Left lobe of liver (tissue), 2 donors: ENCODE measurements at regions not wholly inside any gene's neighbourhood (a gene's known extent, or its start where the extent isn't known, plus 50 kb on each side); places are given as distances from the start of the nearest gene placed in this dataset.
"Not testable (repeated sequence)": the region's sequence is repeated elsewhere in the genome, so short reads cannot be mapped to it uniquely, and the experiment has no call there.

Experiments used
- ATAC-seq: fragments of 200-7000 bp; cut with Tn5 transposase; one replicate; pipeline ENCODE4 v1.9.1; 2020; ENCODE audit warnings: mild to moderate bottlenecking, moderate library complexity
- DNase-seq: peaks from one replicate; pipeline ENCODE4 v3.0.0-alpha.2; 2020; ENCODE audit warnings: low spot score
- donor health status: DM: no; HTN: no; CAD: no; lungs with moderate emphysema.
- donor health status: DM: no; HTN: yes; CAD: no.

DNA sequence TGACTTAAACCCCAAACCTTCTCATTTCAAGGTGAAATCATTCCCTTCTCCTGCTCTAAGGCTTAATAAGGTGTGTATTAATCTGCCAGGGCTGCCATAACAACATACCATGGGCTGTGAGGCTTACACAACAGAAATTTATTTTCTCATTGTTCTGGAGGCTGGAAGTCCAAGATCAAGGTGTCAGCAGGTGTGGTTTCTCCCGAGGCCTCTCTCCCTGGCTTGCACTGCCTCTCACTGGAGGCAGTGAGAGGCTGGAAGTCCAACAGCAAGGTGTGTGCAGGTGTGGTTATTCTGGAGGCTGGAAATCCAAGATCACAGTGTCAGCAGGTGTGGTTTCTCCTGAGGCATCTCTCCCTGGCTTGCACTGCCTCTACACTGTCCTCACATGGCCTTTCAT lies 280.3 kb upstream of the TUT7 start:
- no peak for DNase-seq
- no peak for ATAC-seq

DNA sequence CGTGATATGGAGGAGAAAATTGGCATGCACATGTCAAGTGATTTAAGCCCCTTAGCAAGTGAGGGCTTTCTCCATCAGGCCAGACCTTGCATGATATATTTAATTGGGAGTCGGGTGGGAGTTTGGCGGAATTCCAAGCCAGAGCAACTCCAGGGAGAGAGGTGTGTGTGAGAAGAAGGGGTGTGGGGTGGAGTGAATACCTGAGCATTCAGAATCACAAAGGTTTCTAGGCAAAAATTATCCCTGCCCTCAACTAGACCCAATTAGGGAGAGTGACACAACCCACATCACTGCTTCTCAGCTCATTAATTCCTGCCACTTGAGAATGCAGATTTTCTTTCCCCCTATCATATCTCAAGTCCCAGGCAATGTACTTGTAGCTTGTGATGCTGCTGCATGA lies 279.7 kb upstream of the TUT7 start:
- ATAC-seq (no peak), DNase-seq (no peak)

DNA sequence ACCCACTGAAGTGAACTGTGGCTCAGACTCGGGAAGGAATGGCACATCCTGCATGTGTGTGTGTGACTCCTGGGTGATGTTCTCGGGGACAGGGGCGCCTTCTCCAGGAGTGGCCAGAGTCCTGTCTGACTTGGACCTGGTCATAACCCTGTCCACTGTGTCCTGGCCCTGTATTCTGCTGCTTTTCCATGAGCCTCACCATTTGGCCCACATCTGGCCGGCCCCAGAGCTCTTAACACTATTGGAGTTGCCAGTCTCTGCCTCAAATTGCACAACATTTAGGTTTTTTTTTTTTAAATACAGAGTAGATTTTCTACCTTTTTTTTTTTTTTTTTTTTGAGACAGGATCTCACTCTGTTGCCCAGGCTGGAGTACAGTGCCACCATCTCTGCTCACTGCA lies 278.3 kb upstream of the TUT7 start:
- no peak for ATAC-seq

DNA sequence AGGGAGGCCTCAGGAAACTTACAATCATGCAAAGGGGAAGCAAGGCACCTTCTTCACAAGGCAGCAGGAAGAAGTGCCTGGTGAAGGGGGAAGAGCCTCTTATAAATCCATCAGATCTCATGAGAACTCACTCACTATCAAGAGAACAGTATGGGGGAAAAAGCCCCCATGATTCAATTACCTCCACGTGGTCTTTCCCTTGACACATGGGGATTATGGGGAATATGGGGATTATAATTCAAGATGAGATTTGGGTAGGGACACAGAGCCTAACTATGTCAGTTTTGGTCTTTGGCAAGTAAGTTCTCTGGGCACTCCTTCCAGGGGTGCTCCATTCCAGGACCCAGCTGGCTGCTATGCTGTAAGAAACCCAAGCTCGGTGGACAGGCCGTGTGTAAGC lies 275.3 kb upstream of the TUT7 start:
- DNase-seq (no peak), ATAC-seq (no peak)

More for the DNA sequence above, 278.3 kb upstream of the TUT7 start:
- no peak for DNase-seq

DNA sequence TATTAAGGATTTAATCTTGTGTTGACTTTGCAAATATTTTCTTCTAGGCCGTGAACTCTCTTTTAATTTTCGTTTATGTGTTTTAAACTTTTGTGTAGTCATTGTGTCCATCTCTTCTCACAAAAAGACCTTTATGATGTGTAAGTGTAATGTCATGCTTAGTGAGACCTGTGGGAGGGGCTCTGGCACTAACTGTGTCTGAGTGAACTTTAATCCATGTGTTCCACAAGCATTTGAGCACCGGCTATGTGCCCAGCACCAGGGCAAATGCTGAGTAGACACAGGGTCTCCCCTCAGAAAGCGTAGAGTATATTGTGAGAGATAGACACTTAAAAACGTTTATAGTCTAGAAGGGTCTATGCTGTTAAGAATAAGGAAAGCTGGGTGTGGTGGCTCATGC lies 272.6 kb upstream of the TUT7 start:
- ATAC-seq: peak; percentile 79
- DNase-seq: no peak

DNA sequence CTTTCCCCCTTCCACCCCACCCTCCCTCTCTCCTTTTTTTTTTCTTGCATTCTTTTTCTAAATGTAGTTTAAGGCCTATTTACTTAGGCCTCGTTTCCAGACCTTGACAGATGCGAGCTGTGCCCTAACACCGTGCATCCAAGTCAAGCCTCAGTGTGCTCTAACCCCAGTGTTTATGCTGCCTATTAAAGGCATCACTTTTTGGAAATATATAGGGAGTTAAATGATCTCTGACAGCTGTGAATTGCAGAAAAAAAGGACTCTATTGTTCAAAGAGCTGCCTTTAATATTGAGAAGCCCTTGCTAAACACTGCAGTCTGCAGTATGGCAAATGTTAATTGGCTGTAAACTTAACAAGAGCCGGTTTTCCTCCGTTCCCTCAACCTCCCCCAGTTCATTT lies 270.4 kb upstream of the TUT7 start:
- DNase-seq (no peak), ATAC-seq (no peak)

DNA sequence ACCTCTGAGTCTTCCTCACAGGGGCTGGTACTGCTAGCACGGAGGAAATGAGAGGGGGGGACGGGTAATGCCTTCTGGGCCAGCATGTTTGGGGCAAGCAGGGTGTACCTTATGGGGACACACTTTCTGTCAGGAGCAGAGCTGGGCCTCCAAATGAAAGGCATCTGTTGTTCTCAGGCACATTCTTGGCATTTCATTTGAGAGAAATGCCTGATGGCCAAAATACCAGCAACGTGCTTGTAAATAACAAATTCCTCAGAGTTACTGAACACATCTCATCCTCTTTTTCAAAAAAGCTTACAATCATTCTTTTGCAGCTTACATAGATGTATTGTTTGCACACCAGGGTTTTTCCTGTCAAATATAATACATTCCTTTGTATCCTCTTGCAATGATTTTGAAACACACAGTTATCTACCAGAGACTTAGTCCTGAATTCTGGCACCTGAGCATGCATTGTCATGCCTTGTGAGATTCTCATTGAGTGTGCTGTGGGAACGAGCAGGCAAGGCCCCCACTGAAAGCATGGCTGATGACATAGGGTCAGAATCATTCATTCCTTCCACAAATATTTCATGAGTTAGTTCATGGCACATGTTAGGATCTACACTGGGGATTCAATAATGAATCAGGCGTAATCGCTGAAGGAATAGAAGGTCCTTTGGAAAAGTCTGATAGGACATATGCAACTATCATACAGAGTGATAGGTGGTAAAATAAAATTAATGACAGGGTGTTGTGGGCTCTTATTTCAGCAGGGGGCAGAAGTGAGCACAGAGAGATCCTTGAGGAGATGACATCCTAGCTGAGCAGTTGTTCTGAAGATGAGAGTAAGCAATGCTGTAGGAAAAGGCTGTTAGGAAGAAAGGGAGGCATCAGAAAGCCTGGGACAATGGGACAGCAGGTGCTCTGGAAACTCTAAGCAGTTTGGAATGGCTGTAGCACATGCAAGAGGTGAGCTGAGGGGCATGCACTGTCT lies 260.9 kb upstream of the TUT7 start:
- DNase-seq: no peak
- peak; percentile 47 for ATAC-seq

DNA sequence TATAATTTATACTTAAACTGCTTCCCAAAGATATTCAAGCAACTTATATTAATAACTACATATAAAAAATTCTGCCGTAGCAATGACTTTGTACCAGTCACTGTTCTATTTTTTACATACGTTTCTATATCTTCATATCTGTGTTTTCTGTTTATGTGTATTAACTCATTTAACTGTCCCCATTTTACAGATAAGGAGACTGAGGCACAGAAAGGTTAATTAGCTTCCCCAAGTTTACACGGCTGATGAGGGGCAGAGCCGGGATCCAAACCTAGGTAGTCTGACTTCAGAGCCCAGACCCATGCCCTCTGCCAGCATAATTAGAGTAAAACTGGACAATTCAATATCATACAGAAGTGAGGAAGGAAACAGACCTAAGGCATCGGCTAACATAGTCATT lies 259.7 kb upstream of the TUT7 start:
- ATAC-seq: no peak

DNA sequence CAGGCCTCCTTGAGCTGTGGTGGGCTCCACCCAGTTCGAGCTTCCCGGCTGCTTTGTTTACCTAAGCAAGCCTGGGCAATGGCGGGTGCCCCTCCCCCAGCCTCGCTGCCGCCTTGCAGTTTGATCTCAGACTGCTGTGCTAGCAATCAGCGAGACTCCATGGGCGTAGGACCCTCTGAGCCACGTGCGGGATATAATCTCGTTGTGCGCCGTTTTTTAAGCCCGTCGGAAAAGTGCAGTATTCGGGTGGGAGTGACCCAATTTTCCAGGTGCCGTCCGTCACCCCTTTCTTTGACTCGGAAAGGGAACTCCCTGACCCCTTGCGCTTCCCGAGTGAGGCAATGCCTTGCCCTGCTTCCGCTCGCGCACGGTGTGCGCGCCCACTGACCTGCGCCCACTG lies 257.3 kb upstream of the TUT7 start:
- not testable (repeated sequence) for DNase-seq, ATAC-seq

More for the DNA sequence above, 259.7 kb upstream of the TUT7 start:
- no peak for DNase-seq

DNA sequence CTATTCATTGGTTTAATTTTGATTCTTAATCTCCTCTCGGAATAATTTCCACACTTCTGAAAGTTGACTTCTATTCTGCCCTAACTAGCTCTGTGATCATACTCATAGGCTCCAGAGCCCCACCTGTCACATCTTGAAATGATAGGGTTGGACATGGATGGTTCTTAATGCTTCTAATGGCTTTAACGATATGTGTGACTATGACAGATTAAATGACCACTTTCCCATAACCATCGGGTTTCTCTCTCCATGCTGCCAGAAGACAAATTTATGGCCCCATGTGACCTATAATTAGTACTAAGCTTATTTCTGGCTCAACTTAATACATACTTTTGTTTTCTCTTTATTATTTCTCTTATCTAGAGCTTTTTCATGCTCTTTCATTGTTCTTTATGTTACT lies 251.1 kb upstream of the TUT7 start:
- ATAC-seq: no peak
- DNase-seq: no peak

DNA sequence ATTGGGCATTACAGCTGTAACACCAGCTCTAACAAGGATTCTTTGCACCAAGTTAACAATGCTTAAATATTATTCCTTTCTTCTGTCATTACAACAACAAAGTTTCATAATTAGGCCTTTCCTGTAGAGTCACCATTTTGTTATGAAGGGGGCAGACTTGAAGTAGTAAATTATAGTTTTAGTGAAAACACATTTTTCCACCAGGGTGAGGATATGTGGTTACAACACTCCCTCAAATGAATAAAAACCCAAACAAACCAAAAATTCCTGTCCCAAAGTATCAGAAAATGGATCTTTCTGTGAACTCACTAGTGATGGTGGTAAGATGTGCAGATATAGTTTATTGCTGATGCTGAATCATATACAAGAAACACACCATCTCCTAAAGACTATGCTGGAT lies 250.5 kb upstream of the TUT7 start:
- no peak for DNase-seq
- ATAC-seq: no peak

DNA sequence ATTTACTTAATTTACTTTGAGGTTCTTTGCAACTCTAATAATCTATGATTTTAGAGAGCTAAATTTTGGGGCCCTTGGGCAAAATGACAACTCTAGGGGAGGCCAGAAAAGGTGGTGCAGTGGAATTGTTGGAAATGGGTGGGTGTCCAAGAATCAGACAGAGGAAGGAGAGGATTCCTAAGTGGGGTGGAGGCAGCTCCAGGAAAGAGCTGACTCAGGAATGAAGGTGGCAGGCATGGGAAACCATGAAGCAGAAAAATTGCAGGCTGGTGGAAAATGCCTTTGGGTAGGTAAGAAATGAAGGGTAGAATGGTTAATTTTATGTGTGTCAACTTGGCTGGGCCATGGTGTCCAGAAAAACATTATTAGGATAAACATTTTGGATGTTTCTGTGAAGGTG lies 248.5 kb upstream of the TUT7 start:
- no peak for DNase-seq
- no peak for ATAC-seq

DNA sequence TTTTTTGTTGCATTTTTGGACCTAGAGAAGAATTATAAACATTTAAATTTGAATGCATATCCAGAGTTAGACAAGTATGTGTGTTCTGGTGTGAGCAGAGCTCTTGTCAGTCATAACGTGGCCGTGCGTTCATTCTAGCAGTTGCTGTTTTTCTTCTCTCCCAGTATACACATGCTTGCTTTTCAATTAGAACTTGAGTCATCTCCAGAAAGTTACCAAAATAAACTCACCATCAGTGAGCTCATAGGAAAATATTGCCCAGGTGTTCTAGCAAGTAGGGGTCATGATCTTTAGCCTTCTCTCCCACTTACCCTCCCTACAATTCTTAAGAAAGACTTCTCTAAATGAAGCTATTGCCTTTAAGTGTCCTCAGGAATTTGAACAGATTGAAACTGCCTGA lies 247.5 kb upstream of the TUT7 start:
- ATAC-seq: no peak
- no peak for DNase-seq

DNA sequence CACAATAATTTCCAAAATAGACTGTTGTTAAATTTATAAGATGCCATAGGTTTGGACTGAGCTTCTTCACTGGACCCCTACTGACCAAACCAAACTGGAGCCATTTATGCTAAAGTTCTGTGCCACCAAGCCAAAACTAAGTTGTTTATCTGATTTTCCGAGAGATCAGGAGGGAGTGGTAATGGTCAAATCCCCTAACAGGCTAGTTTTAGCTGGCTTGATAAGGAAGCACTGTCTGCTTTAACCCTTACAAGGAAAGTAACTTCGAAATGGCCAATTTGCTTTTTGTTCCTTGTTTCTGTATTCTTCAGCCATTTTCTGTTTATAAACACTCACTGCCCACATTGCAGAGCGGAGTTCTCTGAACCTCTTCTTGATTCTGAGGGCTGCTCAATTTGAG lies 246.8 kb upstream of the TUT7 start:
- DNase-seq (no peak), ATAC-seq (no peak)

DNA sequence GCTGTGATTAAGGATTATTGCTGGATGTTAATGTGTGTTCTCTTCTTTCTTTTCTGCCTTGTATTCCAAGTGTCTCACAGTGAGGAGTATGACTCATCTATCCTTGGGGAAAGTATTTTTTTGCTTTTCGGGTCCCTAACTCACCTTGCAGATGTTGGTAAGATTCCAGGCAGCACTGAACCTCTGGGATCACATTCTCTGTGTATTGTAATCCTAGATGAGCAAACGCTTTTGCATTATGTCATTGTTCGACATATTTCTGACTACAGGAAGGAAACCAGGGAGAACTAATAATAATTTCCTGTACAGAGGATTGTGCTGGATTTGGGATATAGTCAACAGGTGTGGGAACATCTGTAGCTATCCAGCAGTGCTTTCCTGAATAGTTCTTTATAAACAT lies 246.1 kb upstream of the TUT7 start:
- no peak for ATAC-seq

DNA sequence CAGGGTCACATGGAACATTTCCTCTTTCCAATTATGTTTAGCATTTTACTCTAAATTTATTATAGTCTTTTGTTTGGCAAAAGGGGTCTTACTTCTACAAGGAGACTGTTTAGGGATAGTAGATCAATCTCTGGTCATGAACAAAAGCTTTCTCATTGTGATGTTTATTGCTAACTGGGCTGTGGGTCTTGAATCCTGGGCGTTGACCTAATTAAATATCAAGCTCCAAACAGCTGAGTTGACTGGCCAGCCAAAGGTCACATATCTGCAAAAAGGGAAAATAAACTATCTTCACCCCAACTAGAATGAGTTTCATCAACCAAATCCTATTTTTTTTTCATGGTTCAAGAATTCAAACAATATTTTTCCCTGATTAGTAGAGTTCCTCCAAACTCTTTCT lies 245.4 kb upstream of the TUT7 start:
- no peak for ATAC-seq

More for the DNA sequence above, 246.1 kb upstream of the TUT7 start:
- no peak for DNase-seq

DNA sequence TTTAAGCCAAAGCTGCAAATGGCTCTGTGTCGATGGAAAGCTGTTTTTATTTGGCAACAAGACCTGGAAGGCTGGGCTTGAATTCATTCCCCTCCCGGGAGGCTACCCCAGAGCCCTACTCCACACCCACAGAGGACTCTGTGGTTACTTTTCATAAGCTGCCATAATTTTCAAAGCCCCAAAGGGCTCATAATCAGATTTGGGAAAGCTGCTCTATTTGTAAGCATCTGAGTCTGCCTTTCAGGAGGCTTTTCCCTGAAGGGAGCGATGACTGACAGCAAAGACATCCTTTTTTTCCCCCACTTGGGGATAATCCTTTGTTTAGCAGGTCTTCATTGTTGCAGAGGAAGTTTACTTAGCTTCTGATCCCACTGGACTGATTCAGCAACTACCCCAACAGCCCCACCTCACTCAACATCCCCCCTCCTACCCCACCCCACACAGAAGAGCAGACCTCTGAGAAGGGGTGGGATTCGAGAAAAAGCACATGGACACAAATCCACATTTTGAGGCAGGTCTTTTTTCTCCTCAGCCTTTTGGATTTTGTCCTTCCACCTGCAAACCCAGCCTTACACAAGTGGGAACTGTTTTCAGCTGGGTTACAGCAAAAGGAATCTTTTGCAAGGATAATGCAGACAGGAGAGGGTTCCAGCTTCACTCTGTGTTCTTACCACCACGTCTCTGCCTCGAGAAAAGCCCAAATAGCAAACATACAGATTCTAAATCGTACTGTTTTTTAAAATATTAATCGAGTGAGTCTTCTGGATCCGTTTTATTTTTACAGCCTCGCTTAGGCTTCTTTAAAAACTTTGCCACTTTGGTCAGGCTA lies 244.4 kb upstream of the TUT7 start:
- DNase-seq (no peak), ATAC-seq (no peak)

More for the DNA sequence above, 245.4 kb upstream of the TUT7 start:
- DNase-seq: no peak

DNA sequence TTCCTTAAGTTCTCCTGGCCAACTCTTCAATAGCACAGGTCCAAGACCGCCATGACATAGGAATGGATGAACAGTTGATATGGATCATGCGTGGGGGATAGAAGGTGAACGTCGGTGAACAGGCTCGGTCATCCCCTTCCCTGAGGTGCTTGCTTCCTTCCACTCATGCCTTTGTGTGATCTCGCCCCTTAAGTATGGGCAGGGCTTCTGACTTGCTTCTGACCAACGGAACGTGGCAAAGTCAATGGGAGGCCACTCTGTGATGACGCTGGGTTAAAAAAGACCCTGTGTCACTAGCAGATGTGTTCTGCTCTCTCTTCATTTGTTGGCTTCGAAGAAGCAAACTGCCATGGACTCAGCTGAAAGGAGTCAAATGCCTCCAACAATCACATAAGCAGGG lies 240.5 kb upstream of the TUT7 start:
- no peak for ATAC-seq

DNA sequence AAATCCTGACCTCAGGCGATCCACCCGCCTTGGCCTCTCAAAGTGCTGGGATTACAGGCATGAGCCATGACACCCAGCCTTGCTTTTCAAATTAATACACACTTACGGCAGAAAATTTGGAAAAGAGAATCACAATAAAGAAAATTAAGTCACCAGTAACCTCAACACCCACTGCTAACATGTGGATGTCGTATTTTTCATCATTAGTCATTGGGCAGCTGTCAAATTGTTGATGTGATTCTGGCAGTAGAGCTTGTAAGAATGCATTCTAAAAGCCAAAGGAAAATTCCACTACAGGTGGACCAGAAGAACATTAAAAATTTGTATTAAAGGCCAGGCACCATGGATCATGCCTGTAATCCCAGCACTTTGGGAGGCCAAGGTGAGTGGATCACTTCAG lies 237.3 kb upstream of the TUT7 start:
- ATAC-seq: no peak
- no peak for DNase-seq

More for the DNA sequence above, 240.5 kb upstream of the TUT7 start:
- no peak for DNase-seq

DNA sequence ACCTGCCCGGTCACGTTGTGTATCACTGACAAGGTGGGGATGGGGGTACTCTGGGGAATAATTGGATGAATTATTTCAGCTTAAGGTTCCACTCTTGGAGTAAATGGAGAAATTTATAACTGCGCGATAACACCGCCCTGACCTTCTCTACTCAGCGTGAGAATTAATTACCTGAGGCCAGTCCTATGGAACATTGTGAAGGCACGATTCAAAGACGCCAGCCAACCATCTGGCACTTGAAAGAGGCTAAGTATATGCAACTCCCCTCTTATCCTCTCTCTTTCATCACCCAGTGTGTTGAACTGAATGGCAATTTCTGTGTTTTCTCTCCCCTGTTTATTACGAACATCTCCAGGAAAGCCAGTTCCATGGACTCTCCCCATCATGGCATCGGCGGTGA lies 235.5 kb upstream of the TUT7 start:
- DNase-seq: no peak

DNA sequence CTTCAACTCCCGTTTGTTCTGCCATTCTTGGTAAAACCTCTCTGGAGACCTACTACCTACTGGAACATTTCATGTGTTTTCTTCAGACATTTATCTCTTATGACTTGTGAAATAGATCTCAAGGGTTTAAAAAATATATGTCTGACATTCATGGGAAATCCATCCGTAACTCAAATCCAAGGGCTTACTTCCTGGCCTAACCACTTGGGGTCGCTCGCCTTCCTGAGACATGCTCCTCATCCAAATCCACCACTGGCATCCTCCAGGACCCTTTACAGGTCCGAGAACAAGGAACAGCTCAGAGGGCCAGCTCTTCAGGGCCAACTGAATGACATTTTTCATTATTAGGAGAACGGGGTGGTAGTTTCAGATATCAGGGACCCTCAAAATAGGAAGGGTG lies 235.1 kb upstream of the TUT7 start:
- no peak for DNase-seq
- ATAC-seq: no peak

More for the DNA sequence above, 235.5 kb upstream of the TUT7 start:
- ATAC-seq: no peak

DNA sequence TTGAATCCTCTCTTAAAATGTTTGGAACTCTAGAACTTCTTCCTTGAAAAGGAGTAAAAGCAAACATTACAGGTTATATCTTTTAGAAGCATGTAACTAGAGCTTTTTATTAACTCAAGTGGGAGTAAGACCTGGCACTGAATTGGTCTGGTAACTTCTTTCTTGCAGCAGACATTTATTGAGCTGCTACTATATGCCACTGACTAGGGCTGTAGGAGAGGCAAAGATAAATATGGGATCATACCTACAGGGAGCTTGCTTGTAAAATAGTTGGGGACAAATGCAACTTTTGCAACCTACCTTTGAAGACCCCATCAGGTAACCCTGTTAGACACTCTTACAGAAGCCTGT lies 231.9 kb upstream of the TUT7 start:
- no peak for ATAC-seq

More for the DNA sequence above, 231.9 kb upstream of the TUT7 start:
- no peak for DNase-seq
